Ovary (tissue), 7 donors: ENCODE measurements at regions not wholly inside any gene's neighbourhood (a gene's known extent, or its start where the extent isn't known, plus 50 kb on each side); places are given as distances from the start of the nearest gene placed in this dataset.

Experiments used
- DNase-seq, 5 donors: peaks; one replicate each; pipeline ENCODE4 v3.0.0-alpha.2; 2019 to 2020
- H3K27ac ChIP-seq, 2 donors: fragments of 200-600 bp; one replicate each; pipeline versions ENCODE4 v1.5.1 to v1.8.0; 2019 to 2022
- H3K27me3 ChIP-seq: fragments of 200-600 bp; one replicate; pipeline ENCODE4 v1.8.0; 2022
- H3K36me3 ChIP-seq: fragments of 200-600 bp; sonication (generic); one replicate; pipeline ENCODE4 v1.5.1; 2019
- H3K4me1 ChIP-seq: one replicate; pipeline ENCODE4 v1.8.1; 2013; ENCODE audit warnings: mild to moderate bottlenecking, moderate library complexity; ENCODE audit not compliant: insufficient read depth
- H3K4me3 ChIP-seq: fragments of 200-600 bp; sonication (generic); one replicate; pipeline ENCODE4 v1.5.1; 2017
- H3K9me3 ChIP-seq, 2 donors: fragments of 200-600 bp in 1 of 2; sonication (generic) in 1 of 2; one replicate each; pipeline versions ENCODE4 v1.5.1 to v1.8.1; 2013 to 2019; ENCODE audit warnings: mild to moderate bottlenecking in 1 of 2, moderate library complexity in 1 of 2
- CTCF ChIP-seq, 3 donors: fragments of 450-650 bp in 2 of 3; fragments of 200-600 bp in 1 of 3; IDR thresholded peaks; one replicate each; pipeline versions ENCODE4 v1.5.1 to v1.8.0; 2016 to 2022; ENCODE audit warnings: antibody characterized with exemption in 3 of 3, mild to moderate bottlenecking in 1 of 3
- EP300 ChIP-seq: sonication (generic); formaldehyde crosslinking; IDR thresholded peaks from one replicate; pipeline ENCODE4 v1.6.1; 2017; ENCODE audit warnings: antibody characterized with exemption
- POLR2A ChIP-seq: fragments of 450-650 bp; IDR thresholded peaks from one replicate; pipeline ENCODE4 v1.6.1; 2017; ENCODE audit warnings: antibody characterized with exemption, mild to moderate bottlenecking, moderate library complexity
- WGBS, 3 donors: extraction: QIAGEN DNeasy Blood & Tissue Kit in 1 of 3; methylation state at CpG; one replicate each; pipeline versions ENCODE4 v1.1.5 to v1.1.7; 2013 to 2017; 5-methylcytosine and 5-hydroxymethylcytosine counted together
- intact Hi-C, 4 donors: fragments of 100-400 bp; cut with DNase I; formaldehyde crosslinking; loops; one replicate each; pipeline versions ENCODE4 v1.11.0 to v1.15.1; 2022 to 2023
- donor health status: DM: no; HTN: no; CAD: no; lungs with moderate emphysema.
- donor health status: DM: no; HTN: no; CAD: no.
- donor health status: Bipolar disorder and iron deficiency.
- donor health status: DM: no; HTN: no; CAD: no.
- donor health status: DM: yes; HTN: yes; CAD: no.

GRCh38 chr2:67917332-67918054 lies 145.3 kb downstream of the C1D start:
- H3K36me3 ChIP-seq = no peaks in the 10 kb centered on the region
- no peaks in the 10 kb centered on the region for H3K4me1 ChIP-seq
- intact Hi-C loops = no loop called here
- no peak for DNase-seq
- no peak for TF ChIP-seq POLR2A
- TF ChIP-seq CTCF (IDR thresholded peaks at IDR 0.05) = no peak
- no peak for TF ChIP-seq EP300
- WGBS, 3 donors = 84 to 87% (median 86%) methylated on average over 2 of the region's 2 CpGs
- no peaks in the 10 kb centered on the region for H3K9me3 ChIP-seq
- no peak overlapping the region for H3K27ac ChIP-seq
- no peak overlapping the region for H3K4me3 ChIP-seq
- no peaks in the 10 kb centered on the region for H3K27me3 ChIP-seq

GRCh38 chr2:67918471-67918870 lies 144.3 kb downstream of the C1D start:
- no peaks in the 10 kb centered on the region for H3K36me3 ChIP-seq
- H3K9me3 ChIP-seq = no peaks in the 10 kb centered on the region
- 80 to 96% (median 91%) methylated on average over 3 of the region's 3 CpGs for WGBS, 3 donors
- intact Hi-C loops = no loop called here
- no peak for TF ChIP-seq CTCF (IDR thresholded peaks at IDR 0.05)
- no peak for TF ChIP-seq EP300
- no peak for TF ChIP-seq POLR2A
- no peak overlapping the region for H3K27ac ChIP-seq
- H3K4me3 ChIP-seq = no peak overlapping the region
- DNase-seq = no peak
- no peaks in the 10 kb centered on the region for H3K4me1 ChIP-seq
- H3K27me3 ChIP-seq = no peaks in the 10 kb centered on the region

- no peak overlapping the region for H3K4me3 ChIP-seq
- TF ChIP-seq EP300 = no peak
- TF ChIP-seq POLR2A = no peak
- TF ChIP-seq CTCF (IDR thresholded peaks at IDR 0.05) = no peak
- WGBS, 3 donors = 36 to 48% (median 44%) methylated on average over 1 of the region's 1 CpG
- intact Hi-C loops = no loop called here
- no peak for DNase-seq
- no peaks in the 10 kb centered on the region for H3K36me3 ChIP-seq
- no peaks in the 10 kb centered on the region for H3K27me3 ChIP-seq
- H3K9me3 ChIP-seq = no peaks in the 10 kb centered on the region
- H3K4me1 ChIP-seq = no peaks in the 10 kb centered on the region
- H3K27ac ChIP-seq = no peak overlapping the region
Measured at GRCh38 chr2:67919490-67919889, 143.3 kb downstream of the C1D start.

DNA sequence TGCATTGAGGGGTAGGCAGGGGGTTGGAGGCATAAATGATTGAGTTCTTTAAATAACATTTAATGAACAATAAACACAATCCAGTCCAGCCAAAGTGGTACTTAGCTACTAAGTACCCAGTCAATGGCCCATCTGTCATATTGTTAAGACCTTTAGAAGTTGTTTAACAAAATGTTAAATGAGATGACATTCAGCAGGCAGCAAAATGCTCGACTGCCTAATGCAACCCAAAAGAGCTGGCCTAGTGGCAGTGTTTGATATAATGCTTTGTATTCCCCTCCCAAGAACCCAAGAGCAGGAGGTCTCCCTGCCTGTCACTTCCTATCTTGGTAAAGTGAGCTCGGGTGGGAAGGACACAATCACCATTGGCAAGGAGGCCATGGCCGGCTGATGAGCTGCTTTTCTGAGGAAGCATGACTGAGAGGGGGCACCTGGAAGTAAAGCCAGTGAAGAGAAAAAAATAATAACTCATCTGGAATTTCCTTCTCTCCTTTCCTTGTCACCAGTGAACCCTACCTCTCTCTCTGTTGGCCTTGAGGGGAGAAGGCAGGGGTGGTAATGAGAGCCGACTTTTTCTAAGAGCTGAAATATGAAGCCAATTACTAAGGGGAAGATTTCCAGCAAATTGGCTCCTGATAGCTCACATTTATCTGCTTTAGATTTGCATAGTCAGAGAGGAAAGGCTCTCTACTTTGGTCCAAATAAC lies 140.6 kb downstream of the C1D start:
- H3K27me3 ChIP-seq = no peaks in the 10 kb centered on the region
- WGBS, 3 donors = 38 to 54% (median 47%) methylated on average over 4 of the region's 4 CpGs
- TF ChIP-seq EP300 (no peak), POLR2A (no peak), CTCF (IDR thresholded peaks at IDR 0.05) (no peak)
- no peaks in the 10 kb centered on the region for H3K4me1 ChIP-seq
- DNase-seq = no peak
- no peaks in the 10 kb centered on the region for H3K9me3 ChIP-seq
- no peaks in the 10 kb centered on the region for H3K36me3 ChIP-seq
- H3K4me3 ChIP-seq = no peak overlapping the region
- no peak overlapping the region for H3K27ac ChIP-seq
- intact Hi-C loops = no loop called here
